HCT116 (cell line): ENCODE measurements at regions not wholly inside any gene's neighbourhood (a gene's known extent, or its start where the extent isn't known, plus 50 kb on each side); places are given as distances from the start of the nearest gene placed in this dataset.
A peak's percentile ranks its signal among the peaks of the same experiment; 100 is the strongest.

Experiments
- ATAC-seq: fragments of 200-7000 bp; cut with Tn5 transposase; 2 replicates; pipeline ENCODE4 v1.9.1; 2020; ENCODE audit warnings: mild to moderate bottlenecking, moderate library complexity
- BruUV-seq: library from RNA; stranded (reverse); fragments of 400-500 nt; replicated peaks from 2 replicates; lab custom pipeline; 2021; lab: Mats Ljungman, UMichigan
- CTCF ChIA-PET: fragments of 300-600 bp; sonication (Branson Sonifier 250); formaldehyde crosslinking; loops from one replicate; lab custom pipeline; 2021; ENCODE audit warnings: antibody characterized with exemption; lab: Charles Lee
- POLR2A ChIA-PET: fragments of 300-600, 350-600 bp; sonication (Branson Sonifier 250); formaldehyde crosslinking; loops from one replicate; lab custom pipeline; 2021; ENCODE audit warnings: antibody characterized with exemption; lab: Charles Lee
- RAD21 ChIA-PET, 2 experiments: fragments of 300-600 bp; sonication (Branson Sonifier 250); formaldehyde crosslinking; loops; one replicate each; lab custom pipeline; 2023; ENCODE audit warnings: low total read pairs in 2 of 2; ENCODE audit not compliant: uncharacterized antibody in 2 of 2, unreplicated experiment in 2 of 2, low non-redundant PET in 1 of 2; lab: Charles Lee
- DNase-seq: peaks from one replicate; pipeline ENCODE4 v3.0.0-alpha.2; 2010; ENCODE audit warnings: low read depth, low spot score
- H2AFZ ChIP-seq: fragments of 200-600 bp; shearing (Covaris generic), sonication (generic); 2 replicates; pipeline ENCODE4 v1.6.1; 2017; ENCODE audit warnings: low read depth, mixed run types, mixed read lengths, antibody characterized with exemption, low read length; ENCODE audit not compliant: poor library complexity, severe bottlenecking
- H3K27ac ChIP-seq: 2 replicates; pipeline ENCODE4 v1.5.1; 2012; ENCODE audit warnings: low read depth, low read length
- H3K27me3 ChIP-seq: fragments of 200-600 bp; sonication (generic); 2 replicates; pipeline ENCODE4 v1.6.1; 2016; ENCODE audit warnings: mixed run types, low read length, mixed read lengths; ENCODE audit not compliant: insufficient read depth
- H3K36me3 ChIP-seq, 2 experiments: fragments of 200-500 bp in 1 of 2; fragments of 200-600 bp in 1 of 2; sonication (Bioruptor generic) in 1 of 2; sonication (generic) in 1 of 2; 2 replicates each; pipeline versions ENCODE4 v1.5.1 to v1.6.1; 2014 to 2016; ENCODE audit warnings: low read length in 2 of 2, inconsistent platforms in 1 of 2, mixed read lengths in 1 of 2, mixed run types in 1 of 2; ENCODE audit not compliant: insufficient read depth in 2 of 2, control insufficient read depth in 1 of 2
- H3K4me1 ChIP-seq, 2 experiments: fragments of 200-600 bp in 1 of 2; sonication (generic) in 1 of 2; 2 replicates each; pipeline versions ENCODE4 v1.5.1 to v1.6.1; 2012 to 2017; ENCODE audit warnings: low read length in 2 of 2, inconsistent platforms in 1 of 2, mild to moderate bottlenecking in 1 of 2, mixed read lengths in 1 of 2, mixed run types in 1 of 2, moderate library complexity in 1 of 2; ENCODE audit not compliant: insufficient read depth in 2 of 2, control insufficient read depth in 1 of 2
- H3K4me2 ChIP-seq: fragments of 200-600 bp; sonication (generic); 2 replicates; pipeline ENCODE4 v1.6.1; 2017; ENCODE audit warnings: mixed run types, low read length, mixed read lengths
- H3K4me3 ChIP-seq, 2 experiments: fragments of 200-600 bp in 1 of 2; sonication (generic) in 1 of 2; replicated peaks in 1 of 2; 2 replicates each; pipeline ENCODE4 v1.5.1; 2011 to 2016; ENCODE audit warnings: low read length in 2 of 2, control low read depth in 1 of 2, low read depth in 1 of 2, mild to moderate bottlenecking in 1 of 2, mixed read lengths in 1 of 2, mixed run types in 1 of 2
- H3K79me2 ChIP-seq: fragments of 200-600 bp; sonication (generic); 2 replicates; pipeline ENCODE4 v1.6.1; 2017; ENCODE audit warnings: mild to moderate bottlenecking, mixed run types, low read length, moderate library complexity, mixed read lengths; ENCODE audit not compliant: insufficient read depth
- H3K9ac ChIP-seq: fragments of 200-600 bp; sonication (generic); 2 replicates; pipeline ENCODE4 v1.6.1; 2016; ENCODE audit warnings: low read length, mixed read lengths
- H3K9me2 ChIP-seq: fragments of 200-600 bp; sonication (generic), shearing (Covaris generic); 2 replicates; pipeline ENCODE4 v1.6.1; 2017; ENCODE audit warnings: mixed run types, mild to moderate bottlenecking, moderate library complexity; ENCODE audit not compliant: insufficient read depth
- H3K9me3 ChIP-seq, 2 experiments: fragments of 200-500 bp in 1 of 2; fragments of 200-600 bp in 1 of 2; sonication (Bioruptor generic) in 1 of 2; sonication (generic) in 1 of 2; 2 replicates each; pipeline ENCODE4 v1.6.1; 2014 to 2017; ENCODE audit warnings: low read length in 2 of 2, mixed read lengths in 2 of 2, inconsistent platforms in 1 of 2, low read depth in 1 of 2, mild to moderate bottlenecking in 1 of 2, mixed run types in 1 of 2, moderate library complexity in 1 of 2; ENCODE audit not compliant: control insufficient read depth in 1 of 2, insufficient read depth in 1 of 2
- H4K20me1 ChIP-seq: fragments of 200-600 bp; sonication (generic), shearing (Covaris generic); 2 replicates; pipeline ENCODE4 v1.6.1; 2017; ENCODE audit warnings: mixed run types, mild to moderate bottlenecking, moderate library complexity; ENCODE audit not compliant: insufficient read depth
- ATF3 ChIP-seq: IDR thresholded peaks from 2 replicates; pipeline ENCODE4 v1.6.1; 2012
- CBX3 ChIP-seq: IDR thresholded peaks from 2 replicates; pipeline ENCODE4 v1.6.1; 2012; ENCODE audit warnings: low read depth
- EGR1 ChIP-seq: IDR thresholded peaks from 2 replicates; pipeline ENCODE4 v1.6.1; 2012; ENCODE audit warnings: low read depth
- RAD21 ChIP-seq: IDR thresholded peaks from 2 replicates; pipeline ENCODE4 v1.6.1; 2012; ENCODE audit warnings: low read depth, mild to moderate bottlenecking
- REST ChIP-seq: IDR thresholded peaks from 2 replicates; pipeline ENCODE4 v1.6.1; 2012; ENCODE audit warnings: low read depth
- SIN3A ChIP-seq: IDR thresholded peaks from 2 replicates; pipeline ENCODE4 v1.6.1; 2012; ENCODE audit warnings: low read depth
- YY1 ChIP-seq: IDR thresholded peaks from 2 replicates; pipeline ENCODE4 v1.6.1; 2011; ENCODE audit warnings: low read length, low read depth, moderate library complexity, mild to moderate bottlenecking; ENCODE audit not compliant: insufficient replicate concordance; ENCODE audit errors: extremely low read depth
- intact Hi-C: fragments of 100-400 bp; cut with micrococcal nuclease; formaldehyde crosslinking; loops from 2 replicates; pipeline ENCODE4 v1.10.0; 2022

GRCh38 chr21:38945545-38946245 is 140.0 kb downstream of the ETS2 start (continued):
- TF ChIP-seq REST (no peak), SIN3A (no peak), CBX3 (no peak), YY1 (no peak), EGR1 (no peak)

GRCh38 chr21:38944903-38945302 is 139.2 kb downstream of the ETS2 start:
- Histone ChIP-seq H3K27ac (no peak overlapping the region), H4K20me1 (no peaks in the 10 kb centered on the region), H3K27me3 (no peaks in the 10 kb centered on the region), H3K4me2 (no peak overlapping the region), H3K9ac (no peak overlapping the region), H3K79me2 (no peaks in the 10 kb centered on the region), H3K4me1 (no peaks in the 10 kb centered on the region), H3K9me2 (no peaks in the 10 kb centered on the region), H3K36me3 (no peaks in the 10 kb centered on the region), H2AFZ (no peak overlapping the region), H3K4me3 (no peak overlapping the region), H3K9me3 (no peaks in the 10 kb centered on the region)
- ChIA-PET CTCF (no interaction called here), RAD21 (no interaction called here), POLR2A (no interaction called here)
- 0 out of 2 replicates have a peak, but pooled peaks have one; percentile 7 for TF ChIP-seq RAD21
- no peak for TF ChIP-seq ATF3
- ATAC-seq = no peak
- BruUV-seq = no TSS peak
- intact Hi-C loops = no loop called here
- DNase-seq = no peak
